CD4-positive, alpha-beta T cell treated with Interleukin-15 for 1 hour (primary cell): ENCODE measurements at regions not wholly inside any gene's neighbourhood (a gene's known extent, or its start where the extent isn't known, plus 50 kb on each side); places are given as distances from the start of the nearest gene placed in this dataset.

Source experiments
- DNase-seq: peaks from one replicate; pipeline ENCODE4 v3.0.0-alpha.2; 2020

DNA sequence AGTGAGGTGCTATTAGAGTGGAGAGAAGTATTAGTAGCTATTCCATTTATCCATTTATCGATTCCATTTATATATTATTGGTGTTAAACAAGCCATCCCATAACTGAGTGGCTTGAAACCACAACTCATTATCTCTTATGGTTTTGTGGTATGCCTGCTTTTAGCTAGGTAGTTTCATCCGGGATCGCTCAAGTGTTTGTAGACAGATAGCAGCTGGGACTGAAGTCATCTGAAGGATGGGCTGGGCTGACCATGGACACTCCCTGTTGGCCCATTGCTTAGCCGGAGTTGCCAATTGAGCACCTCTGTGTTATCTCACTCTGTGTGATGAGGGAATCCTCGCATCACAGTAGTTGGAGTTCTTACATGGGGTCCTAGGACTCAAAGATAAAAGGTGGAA is 622.5 kb downstream of the PLA2G4A start:
- DNase-seq, result no peak

- no peak for DNase-seq
Measured at GRCh38 chr1:187454010-187454409, 625.3 kb downstream of the PLA2G4A start.

DNA sequence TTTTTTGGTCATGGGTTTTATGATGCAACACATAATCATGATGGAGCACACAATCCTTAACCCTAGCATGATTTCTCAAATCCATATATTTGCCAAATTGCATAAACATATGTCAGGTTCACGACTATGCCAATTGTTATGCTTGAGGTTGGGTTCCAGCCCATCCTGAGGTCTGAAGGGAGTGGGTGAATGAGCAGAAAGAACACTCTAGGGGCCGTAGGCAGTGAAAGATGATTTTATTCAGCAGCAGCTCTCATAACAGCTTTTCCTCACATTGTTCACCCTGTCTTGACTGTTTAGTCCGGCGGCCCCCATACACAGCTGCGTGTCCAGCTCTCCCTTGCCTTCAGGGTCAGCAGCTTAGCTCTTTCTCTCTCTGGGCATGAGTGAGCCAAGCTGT is 627.7 kb downstream of the PLA2G4A start:
- no peak for DNase-seq

- no peak for DNase-seq
Measured at GRCh38 chr1:187460093-187460492, 631.3 kb downstream of the PLA2G4A start.

- no peak for DNase-seq
Measured at GRCh38 chr1:187464320-187464719, 635.6 kb downstream of the PLA2G4A start.

DNA sequence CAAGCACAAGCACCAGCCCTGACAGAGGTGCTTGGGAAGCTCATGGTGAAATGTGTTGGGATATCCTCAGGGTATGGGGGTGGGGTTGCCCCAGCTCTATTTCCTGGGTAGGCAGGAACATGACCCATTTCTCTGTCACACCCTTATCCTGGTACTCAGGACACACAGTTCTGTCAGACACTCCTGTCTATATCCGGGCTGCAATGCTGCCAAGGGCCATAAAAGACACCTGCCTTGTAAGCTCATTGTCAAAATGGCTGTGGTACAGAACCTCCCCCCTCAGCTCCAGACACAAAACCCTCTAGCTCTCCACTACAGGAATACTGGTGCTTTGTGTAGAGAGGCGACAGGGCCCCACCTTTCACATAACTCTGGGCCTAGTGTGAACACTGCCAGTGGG is 636.7 kb downstream of the PLA2G4A start:
- DNase-seq, result no peak

DNA sequence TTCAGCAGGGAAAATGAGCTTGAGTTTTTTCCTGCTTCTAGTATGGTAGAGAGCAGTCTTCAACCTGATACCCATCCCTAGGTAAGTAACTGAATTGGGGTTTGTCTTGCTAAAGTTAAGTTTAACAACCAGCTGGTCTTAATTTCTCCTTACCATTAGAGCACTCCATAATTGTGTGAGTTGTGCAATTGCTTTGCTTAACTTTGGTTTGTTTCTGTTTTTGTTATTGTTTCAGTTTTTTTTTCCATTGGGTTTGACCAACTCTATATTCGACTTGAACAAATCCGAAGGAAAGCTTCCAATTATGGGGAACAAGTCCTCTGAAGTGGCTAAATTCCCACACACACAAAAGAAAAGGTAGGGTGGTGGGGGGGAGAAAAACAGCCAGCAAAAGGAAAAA is 641.1 kb downstream of the PLA2G4A start:
- DNase-seq, result no peak

- DNase-seq, result no peak
Measured at GRCh38 chr1:187471555-187471954, 642.8 kb downstream of the PLA2G4A start.

GRCh38 chr1:187474336-187474735 is 645.6 kb downstream of the PLA2G4A start:
- DNase-seq, result no peak

- no peak for DNase-seq
Measured at GRCh38 chr1:187476671-187477070, 647.9 kb downstream of the PLA2G4A start.

DNA sequence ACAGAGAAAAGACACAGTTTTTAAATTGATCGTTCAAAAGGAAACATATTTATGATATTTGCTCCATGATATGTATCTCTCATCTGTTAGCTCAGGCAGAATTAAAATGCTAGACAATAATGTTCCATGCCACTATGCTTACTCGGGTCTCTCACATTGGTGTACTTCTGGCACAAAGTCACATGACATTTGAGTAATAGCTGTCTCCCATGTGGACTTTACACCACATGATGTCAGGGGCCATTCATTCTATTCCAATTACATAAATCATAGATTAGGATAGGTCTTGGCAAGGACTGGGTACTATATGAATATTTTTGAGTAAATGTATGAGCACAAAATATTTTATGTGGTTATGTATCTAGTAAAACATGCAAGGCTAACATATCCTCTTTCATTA is 648.4 kb downstream of the PLA2G4A start:
- no peak for DNase-seq

DNA sequence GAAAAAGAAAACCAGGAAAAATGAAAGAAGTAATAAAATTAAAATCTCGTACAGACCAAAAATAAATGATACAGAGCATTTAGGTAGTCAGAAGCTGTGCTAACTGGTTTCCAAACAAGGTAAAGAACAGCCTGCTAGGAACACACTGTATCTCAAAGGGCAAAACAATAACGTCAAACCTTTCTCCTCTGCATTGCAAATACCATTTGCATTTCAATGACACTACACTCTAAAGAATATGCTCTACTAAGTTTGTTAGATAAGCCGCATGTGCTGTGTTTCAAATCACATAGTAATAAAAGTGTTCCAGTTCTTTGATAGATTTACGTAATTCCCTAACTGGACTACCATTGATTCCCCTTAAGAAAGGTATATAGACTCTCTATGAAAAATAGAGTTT is 648.8 kb downstream of the PLA2G4A start:
- no peak for DNase-seq

DNA sequence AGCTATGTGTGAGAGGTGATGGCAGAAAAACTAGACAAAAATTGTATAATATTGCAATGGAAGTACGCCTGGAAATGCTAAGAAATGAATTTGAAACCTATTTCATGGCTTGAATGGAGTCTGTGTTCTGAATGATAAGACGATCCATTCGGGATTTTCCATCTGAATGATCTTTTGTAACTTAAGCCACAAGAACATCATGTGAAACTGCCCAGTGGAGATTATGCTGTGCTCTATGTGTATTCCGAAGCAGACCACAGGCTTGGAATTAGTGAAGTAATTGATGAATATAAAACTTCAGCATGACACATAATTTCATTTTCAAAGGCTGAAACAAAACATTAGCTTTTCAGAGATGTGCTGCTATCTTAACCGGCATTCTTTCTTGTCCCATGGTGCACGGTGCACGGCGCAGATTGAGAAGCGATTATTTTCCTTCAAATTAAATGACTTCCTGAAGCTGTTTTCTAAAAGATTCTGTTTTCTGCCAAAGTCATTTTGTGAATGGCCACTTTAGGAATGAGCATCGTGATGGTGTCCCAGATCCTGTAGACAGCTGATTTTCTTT is 652.9 kb downstream of the PLA2G4A start:
- no peak for DNase-seq

GRCh38 chr1:187490266-187490665 is 661.5 kb downstream of the PLA2G4A start:
- DNase-seq, result no peak

- no peak for DNase-seq
Measured at GRCh38 chr1:187491082-187491720, 662.5 kb downstream of the PLA2G4A start.

GRCh38 chr1:187498028-187498427 is 669.3 kb downstream of the PLA2G4A start:
- no peak for DNase-seq

GRCh38 chr1:187504779-187505178 is 676.0 kb downstream of the PLA2G4A start:
- DNase-seq, result no peak

GRCh38 chr1:187509091-187509490 is 680.3 kb downstream of the PLA2G4A start:
- no peak for DNase-seq

DNA sequence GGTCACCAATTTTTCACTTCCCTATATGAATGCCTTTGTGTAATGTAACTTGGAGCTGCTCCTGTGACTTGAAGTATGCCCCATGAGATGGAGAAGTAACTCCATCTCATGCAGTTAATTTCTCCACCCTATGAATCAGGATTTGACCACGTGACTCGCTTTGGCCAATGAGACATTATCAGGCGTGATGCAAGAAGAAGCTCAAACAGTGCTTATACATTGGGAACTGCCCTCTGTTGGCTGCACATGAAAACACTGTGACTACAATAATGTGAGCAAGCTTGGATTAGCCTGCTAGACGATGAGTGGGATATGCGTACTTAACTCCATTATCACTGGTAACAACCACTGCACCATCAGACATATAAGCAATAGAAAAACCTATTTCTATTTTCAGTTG is 684.4 kb downstream of the PLA2G4A start:
- DNase-seq, result no peak

DNA sequence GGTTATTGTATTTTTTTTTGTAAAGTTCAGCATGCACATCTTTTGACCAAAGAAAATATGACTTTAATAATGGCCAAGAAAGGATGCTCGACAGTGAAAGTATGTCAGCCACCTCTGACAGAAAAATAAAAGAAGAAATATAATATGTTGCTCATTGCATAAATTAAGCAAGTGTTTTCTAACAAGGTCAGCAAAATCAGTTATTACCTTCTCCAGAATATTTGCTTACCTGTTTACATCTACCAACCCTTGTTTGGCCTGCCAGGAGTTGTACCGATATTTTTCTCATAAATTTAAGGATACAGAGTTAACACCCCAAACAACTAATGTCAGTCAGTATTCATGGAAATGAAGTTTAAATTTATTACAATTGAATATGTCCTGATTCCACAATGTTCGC is 685.4 kb downstream of the PLA2G4A start:
- DNase-seq, result no peak

DNA sequence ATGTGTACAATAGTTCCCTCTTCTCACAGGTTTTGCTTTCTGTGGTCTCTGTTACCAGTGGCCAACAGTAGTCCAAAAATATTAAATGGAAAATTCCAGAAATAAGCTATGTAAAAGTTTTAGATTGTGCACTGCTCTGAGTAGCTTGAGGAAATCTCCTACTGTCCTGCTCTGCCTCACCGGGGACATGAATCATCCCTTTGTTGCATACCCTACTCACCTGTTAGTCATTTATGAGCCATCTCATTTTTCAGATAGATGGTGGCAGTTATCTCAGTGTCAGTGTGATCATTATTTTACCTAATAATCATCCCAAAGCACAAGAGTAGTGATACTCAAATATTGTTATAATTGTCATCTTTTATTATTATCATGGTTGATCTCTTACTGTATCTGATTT is 688.1 kb downstream of the PLA2G4A start:
- DNase-seq, result no peak

DNA sequence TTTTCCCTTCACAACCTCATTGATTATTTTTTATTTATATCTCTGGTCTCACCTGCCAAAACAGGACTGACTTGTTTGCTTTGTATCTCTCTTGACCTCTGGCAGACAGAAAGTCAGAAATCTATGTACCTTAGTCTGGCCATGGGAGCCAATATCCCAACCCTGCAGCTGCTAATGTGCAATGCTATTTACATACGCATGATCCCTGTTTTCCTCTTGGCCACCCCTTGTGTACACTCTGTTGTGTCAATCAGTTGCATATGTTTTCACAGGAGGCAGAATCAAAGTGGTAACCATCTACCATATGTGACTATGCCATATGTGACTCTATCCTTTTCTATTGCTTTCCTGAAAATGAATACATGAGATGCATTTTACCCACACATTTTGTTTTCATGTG is 688.8 kb downstream of the PLA2G4A start:
- no peak for DNase-seq

DNA sequence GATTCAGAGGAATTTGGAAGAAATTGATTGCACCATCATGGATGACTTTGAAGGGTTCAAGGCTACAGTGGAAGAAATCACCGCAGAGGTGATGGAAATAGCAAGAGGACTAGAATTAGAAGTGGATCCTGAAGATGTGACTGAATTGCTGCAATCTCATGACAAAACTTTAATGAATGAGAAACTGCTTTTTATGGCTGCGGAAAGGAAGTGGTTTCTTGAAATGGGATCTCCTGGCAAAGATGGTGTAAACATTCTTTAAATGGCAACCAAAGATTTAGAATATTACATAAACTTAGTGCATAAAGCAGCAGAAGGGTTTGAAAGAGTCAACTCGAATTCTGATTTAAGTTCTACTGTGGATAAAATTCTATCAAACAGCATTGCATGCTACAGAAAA is 698.6 kb downstream of the PLA2G4A start:
- DNase-seq, result no peak

GRCh38 chr1:187537936-187538335 is 709.2 kb downstream of the PLA2G4A start:
- no peak for DNase-seq

GRCh38 chr1:187549540-187549939 is 720.8 kb downstream of the PLA2G4A start:
- DNase-seq, result no peak
